GM23338 (cell line): ENCODE measurements at regions not wholly inside any gene's neighbourhood (a gene's known extent, or its start where the extent isn't known, plus 50 kb on each side); places are given as distances from the start of the nearest gene placed in this dataset.

Experiments
- ATAC-seq: fragments of 200-7000 bp; cut with Tn5 transposase; 3 replicates; pipeline ENCODE4 v1.9.1; 2020
- DNase-seq: peaks from one replicate; pipeline ENCODE4 v3.0.0-alpha.2; 2015; ENCODE audit warnings: low spot score
- H2AFZ ChIP-seq: fragments of 200-600 bp; sonication (generic); 2 replicates; pipeline ENCODE4 v1.8.0; 2016; ENCODE audit warnings: antibody characterized with exemption, mild to moderate bottlenecking, moderate library complexity
- H3F3A ChIP-seq: fragments of 200-600 bp; sonication (generic); replicated peaks from 2 replicates; pipeline ENCODE4 v1.8.0; 2017; ENCODE audit warnings: antibody characterized with exemption, mixed run types, low read depth
- H3K27ac ChIP-seq: fragments of 200-600 bp; sonication (generic); 2 replicates; pipeline ENCODE4 v1.6.1; 2016; ENCODE audit warnings: low read depth
- H3K27me3 ChIP-seq: fragments of 200-600 bp; sonication (generic); 2 replicates; pipeline ENCODE4 v1.8.0; 2016; ENCODE audit warnings: mild to moderate bottlenecking, mixed run types, moderate library complexity; ENCODE audit not compliant: insufficient read depth
- H3K36me3 ChIP-seq: fragments of 200-600 bp; sonication (generic); 2 replicates; pipeline ENCODE4 v1.8.0; 2016; ENCODE audit warnings: mild to moderate bottlenecking; ENCODE audit not compliant: insufficient read depth
- H3K4me1 ChIP-seq: fragments of 200-600 bp; sonication (generic); 2 replicates; pipeline ENCODE4 v1.8.0; 2016; ENCODE audit warnings: mild to moderate bottlenecking, moderate library complexity; ENCODE audit not compliant: insufficient read depth
- H3K4me2 ChIP-seq: fragments of 200-600 bp; sonication (generic); 2 replicates; pipeline ENCODE4 v1.7.1; 2017; ENCODE audit warnings: mixed run types
- H3K4me3 ChIP-seq: fragments of 200-600 bp; sonication (generic); 2 replicates; pipeline ENCODE4 v1.6.1; 2016; ENCODE audit warnings: mixed run types
- H3K79me2 ChIP-seq: fragments of 200-600 bp; sonication (generic); replicated peaks from 2 replicates; pipeline ENCODE4 v1.8.0; 2017; ENCODE audit warnings: mild to moderate bottlenecking; ENCODE audit not compliant: insufficient read depth
- H3K9me2 ChIP-seq: fragments of 200-600 bp; sonication (generic); 2 replicates; pipeline ENCODE4 v1.8.0; 2017; ENCODE audit not compliant: insufficient read depth
- H4K20me1 ChIP-seq: fragments of 200-600 bp; sonication (generic); replicated peaks from 2 replicates; pipeline ENCODE4 v1.8.0; 2017; ENCODE audit warnings: mild to moderate bottlenecking; ENCODE audit not compliant: insufficient read depth
- H3K27ac Mint-ChIP-seq: 2 replicates; pipeline ENCODE4 v1.8.0; 2020; ENCODE audit warnings: inconsistent platforms, mild to moderate bottlenecking, moderate library complexity, mixed read lengths
- H3K27me3 Mint-ChIP-seq: 3 replicates; pipeline ENCODE4 v1.8.0; 2022; ENCODE audit warnings: low read depth, mild to moderate bottlenecking, moderate library complexity, mixed read lengths, inconsistent platforms; ENCODE audit not compliant: insufficient read depth, poor library complexity
- H3K36me3 Mint-ChIP-seq: 3 replicates; pipeline ENCODE4 v1.8.0; 2021; ENCODE audit warnings: low read depth, mild to moderate bottlenecking, inconsistent platforms, moderate library complexity, mixed read lengths
- H3K4me1 Mint-ChIP-seq: 3 replicates; pipeline ENCODE4 v1.8.0; 2020; ENCODE audit warnings: mild to moderate bottlenecking, inconsistent platforms, mixed read lengths
- H3K4me3 Mint-ChIP-seq: 3 replicates; pipeline ENCODE4 v1.8.0; 2021; ENCODE audit warnings: moderate library complexity, mild to moderate bottlenecking, inconsistent platforms, mixed read lengths
- H3K9me3 Mint-ChIP-seq: 3 replicates; pipeline ENCODE4 v1.8.0; 2020; ENCODE audit warnings: moderate library complexity, mild to moderate bottlenecking, inconsistent platforms, mixed read lengths
- CREB1 ChIP-seq: fragments of 250-450 bp; sonication (Bioruptor Pico); IDR thresholded peaks from 2 replicates; pipeline ENCODE4 v1.5.0; 2020; ENCODE audit warnings: low read depth, mild to moderate bottlenecking, moderate library complexity
- EZH2 ChIP-seq: fragments of 200-600 bp; sonication (generic); IDR thresholded peaks from one replicate; pipeline ENCODE4 v1.8.0; 2017; ENCODE audit warnings: antibody characterized with exemption, mild to moderate bottlenecking, low read depth; ENCODE audit not compliant: unreplicated experiment
- EZH2phosphoT487 ChIP-seq: fragments of 200-600 bp; sonication (generic); IDR thresholded peaks from one replicate; pipeline ENCODE4 v1.8.1; 2018; ENCODE audit warnings: antibody characterized with exemption; ENCODE audit not compliant: unreplicated experiment
- JUNB ChIP-seq: IDR thresholded peaks from one replicate; pipeline ENCODE4 v1.6.1; 2016; ENCODE audit warnings: antibody characterized with exemption; ENCODE audit not compliant: unreplicated experiment
- NANOG ChIP-seq: IDR thresholded peaks from 2 replicates; pipeline ENCODE4 v1.6.1; 2016; ENCODE audit warnings: antibody characterized with exemption, borderline replicate concordance
- POLR2AphosphoS5 ChIP-seq: IDR thresholded peaks from 2 replicates; pipeline ENCODE4 v1.6.1; 2016; ENCODE audit warnings: antibody characterized with exemption, low read depth
- ZNF114 ChIP-seq: fragments of 250-450 bp; sonication (Bioruptor Pico); IDR thresholded peaks from 2 replicates; pipeline ENCODE4 v1.5.0; 2020; ENCODE audit warnings: mild to moderate bottlenecking, moderate library complexity
- ZNF331 ChIP-seq: fragments of 250-450 bp; sonication (Bioruptor Pico); IDR thresholded peaks from 2 replicates; pipeline ENCODE4 v1.5.0; 2020; ENCODE audit warnings: low read depth, mild to moderate bottlenecking, moderate library complexity
- TF ChIP-seq, protein P1 (sequence below): IDR thresholded peaks from 2 replicates; pipeline ENCODE4 v1.6.1; 2016; ENCODE audit warnings: antibody characterized with exemption
- TF ChIP-seq, protein P2 (sequence below): fragments of 250-450 bp; sonication (Bioruptor Pico); IDR thresholded peaks from 2 replicates; pipeline ENCODE4 v1.5.0; 2020; ENCODE audit warnings: mild to moderate bottlenecking, moderate library complexity

DNA sequence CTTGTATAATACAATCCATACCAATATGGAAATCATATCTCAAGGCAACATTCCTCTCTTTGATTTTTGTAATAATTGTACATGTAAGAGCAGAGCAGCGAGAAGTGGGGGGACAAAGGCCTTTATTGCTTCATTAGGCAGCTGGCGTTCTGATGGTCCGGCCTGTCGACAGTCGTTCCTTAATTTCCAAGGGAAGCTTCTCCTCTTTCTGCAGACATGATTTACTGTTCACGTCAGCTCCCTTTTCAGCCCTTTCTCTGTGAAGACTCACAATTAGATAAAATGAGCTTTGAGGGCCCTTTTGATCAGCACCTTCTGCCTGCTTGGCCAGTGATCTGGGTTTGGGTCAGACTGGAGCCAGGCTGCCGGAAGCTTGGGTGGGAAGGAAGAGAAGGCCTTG, 65.6 kb upstream of the CTBP2 start (continued):
- TF ChIP-seq, protein P1, sequence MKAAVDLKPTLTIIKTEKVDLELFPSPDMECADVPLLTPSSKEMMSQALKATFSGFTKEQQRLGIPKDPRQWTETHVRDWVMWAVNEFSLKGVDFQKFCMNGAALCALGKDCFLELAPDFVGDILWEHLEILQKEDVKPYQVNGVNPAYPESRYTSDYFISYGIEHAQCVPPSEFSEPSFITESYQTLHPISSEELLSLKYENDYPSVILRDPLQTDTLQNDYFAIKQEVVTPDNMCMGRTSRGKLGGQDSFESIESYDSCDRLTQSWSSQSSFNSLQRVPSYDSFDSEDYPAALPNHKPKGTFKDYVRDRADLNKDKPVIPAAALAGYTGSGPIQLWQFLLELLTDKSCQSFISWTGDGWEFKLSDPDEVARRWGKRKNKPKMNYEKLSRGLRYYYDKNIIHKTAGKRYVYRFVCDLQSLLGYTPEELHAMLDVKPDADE, result no peak
- TF ChIP-seq EZH2phosphoT487, result no peak
- TF ChIP-seq POLR2AphosphoS5, result no peak
- no peak for TF ChIP-seq EZH2
- no peak for TF ChIP-seq ZNF331 (CRISPR knock-in tag)

DNA sequence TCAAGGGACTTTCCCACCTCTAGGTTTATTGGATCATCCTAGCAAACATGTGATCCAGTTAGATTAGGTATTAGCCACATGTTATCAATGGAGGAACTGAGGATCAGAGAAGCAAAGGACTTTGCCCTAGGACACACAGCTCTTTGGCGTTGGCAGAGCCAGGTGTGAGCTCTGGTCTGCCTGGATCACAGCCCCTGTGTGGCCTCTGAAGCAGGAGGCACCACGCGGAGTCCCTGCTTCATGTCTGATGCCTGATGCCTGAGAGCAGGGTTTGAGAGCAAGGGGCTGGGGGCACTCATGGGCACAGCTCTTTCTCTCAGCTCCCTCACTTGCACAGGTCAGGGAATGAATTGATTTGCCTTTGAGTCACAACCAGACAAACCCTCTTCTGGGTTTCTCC, 64.7 kb upstream of the CTBP2 start:
- Histone ChIP-seq H3F3A (no peaks in the 10 kb centered on the region), H3K36me3 (no peaks in the 10 kb centered on the region), H4K20me1 (no peaks in the 10 kb centered on the region), H3K4me1 (peaks cover 3% of the 10 kb centered on the region; the same call in 1 of the 2 replicates), H2AFZ (no peak overlapping the region), H3K79me2 (no peaks in the 10 kb centered on the region), H3K4me2 (no peak overlapping the region), H3K9me2 (no peaks in the 10 kb centered on the region), H3K4me3 (no peak overlapping the region), H3K27ac (no peak overlapping the region), H3K27me3 (no peaks in the 10 kb centered on the region)
- ATAC-seq, result no peak
- H3K27ac Mint-ChIP-seq, result no peak overlapping the region
- no peaks in the 10 kb centered on the region for H3K36me3 Mint-ChIP-seq
- H3K27me3 Mint-ChIP-seq, result peaks cover 10% of the 10 kb centered on the region
- DNase-seq, result peak; percentile 18
- H3K4me3 Mint-ChIP-seq, result no peak overlapping the region
- H3K4me1 Mint-ChIP-seq, result peaks cover 16% of the 10 kb centered on the region
- no peak for TF ChIP-seq EZH2
- no peaks in the 10 kb centered on the region for H3K9me3 Mint-ChIP-seq

DNA sequence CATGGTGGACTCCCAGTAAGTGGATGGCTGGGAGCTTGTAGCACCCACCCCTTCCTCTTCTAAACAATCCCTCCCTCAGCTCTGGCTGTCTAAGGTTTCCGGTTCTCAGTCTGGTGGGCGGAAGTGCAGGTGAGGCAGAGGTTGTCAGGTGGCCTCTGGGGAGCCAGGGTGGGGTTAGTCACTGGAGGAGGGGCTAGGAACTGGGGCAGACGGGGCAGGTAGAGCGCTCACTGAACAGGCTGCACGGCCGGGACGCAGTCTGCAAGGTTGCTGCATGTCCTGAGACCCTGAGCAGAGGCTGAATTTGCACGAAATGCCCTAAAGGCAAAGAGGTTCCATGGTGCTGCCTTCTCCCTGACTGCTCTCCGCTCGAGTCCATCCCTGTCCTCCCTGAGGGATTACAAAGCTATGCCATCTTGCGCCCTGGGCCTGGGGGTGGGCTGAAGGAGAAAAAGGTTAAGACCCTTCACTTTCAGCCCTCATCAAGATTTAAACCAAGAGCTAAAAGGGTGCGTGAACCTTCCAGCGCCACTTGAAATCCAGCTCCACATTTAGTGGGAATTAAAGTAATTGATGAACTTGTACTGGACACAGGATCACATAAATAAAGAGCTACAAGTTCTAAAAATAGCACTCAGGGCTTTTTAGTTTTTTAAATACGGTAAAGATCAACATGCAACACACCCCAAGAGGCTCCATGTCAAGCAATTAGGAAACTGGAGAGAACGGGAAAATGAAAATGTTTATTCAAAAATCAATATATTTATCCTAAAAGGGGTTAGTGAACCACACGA, 62.3 kb upstream of the CTBP2 start:
- Histone ChIP-seq H3K79me2 (no peaks in the 10 kb centered on the region), H3K27me3 (no peaks in the 10 kb centered on the region), H4K20me1 (no peaks in the 10 kb centered on the region), H3K4me3 (no peak overlapping the region), H3K4me1 (no peaks in the 10 kb centered on the region; the same call in 1 of the 2 replicates), H3K9me2 (0 out of 2 replicates have a peak, but pooled peaks cover 2% of the 10 kb centered on the region), H2AFZ (peak overlapping the region; percentile 63; the same call in 1 of the 2 replicates), H3K36me3 (no peaks in the 10 kb centered on the region), H3K27ac (no peak overlapping the region), H3K4me2 (no peak overlapping the region), H3F3A (no peaks in the 10 kb centered on the region)
- Mint-ChIP-seq H3K4me1 (peaks cover 18% of the 10 kb centered on the region), H3K27me3 (peaks cover 11% of the 10 kb centered on the region), H3K4me3 (no peak overlapping the region), H3K36me3 (no peaks in the 10 kb centered on the region), H3K27ac (no peak overlapping the region), H3K9me3 (no peaks in the 10 kb centered on the region)
- ATAC-seq (peak; percentile 54), DNase-seq (no peak)
- TF ChIP-seq ZNF114, result no peak
- TF ChIP-seq CREB1, result no peak
- TF ChIP-seq, protein P2, sequence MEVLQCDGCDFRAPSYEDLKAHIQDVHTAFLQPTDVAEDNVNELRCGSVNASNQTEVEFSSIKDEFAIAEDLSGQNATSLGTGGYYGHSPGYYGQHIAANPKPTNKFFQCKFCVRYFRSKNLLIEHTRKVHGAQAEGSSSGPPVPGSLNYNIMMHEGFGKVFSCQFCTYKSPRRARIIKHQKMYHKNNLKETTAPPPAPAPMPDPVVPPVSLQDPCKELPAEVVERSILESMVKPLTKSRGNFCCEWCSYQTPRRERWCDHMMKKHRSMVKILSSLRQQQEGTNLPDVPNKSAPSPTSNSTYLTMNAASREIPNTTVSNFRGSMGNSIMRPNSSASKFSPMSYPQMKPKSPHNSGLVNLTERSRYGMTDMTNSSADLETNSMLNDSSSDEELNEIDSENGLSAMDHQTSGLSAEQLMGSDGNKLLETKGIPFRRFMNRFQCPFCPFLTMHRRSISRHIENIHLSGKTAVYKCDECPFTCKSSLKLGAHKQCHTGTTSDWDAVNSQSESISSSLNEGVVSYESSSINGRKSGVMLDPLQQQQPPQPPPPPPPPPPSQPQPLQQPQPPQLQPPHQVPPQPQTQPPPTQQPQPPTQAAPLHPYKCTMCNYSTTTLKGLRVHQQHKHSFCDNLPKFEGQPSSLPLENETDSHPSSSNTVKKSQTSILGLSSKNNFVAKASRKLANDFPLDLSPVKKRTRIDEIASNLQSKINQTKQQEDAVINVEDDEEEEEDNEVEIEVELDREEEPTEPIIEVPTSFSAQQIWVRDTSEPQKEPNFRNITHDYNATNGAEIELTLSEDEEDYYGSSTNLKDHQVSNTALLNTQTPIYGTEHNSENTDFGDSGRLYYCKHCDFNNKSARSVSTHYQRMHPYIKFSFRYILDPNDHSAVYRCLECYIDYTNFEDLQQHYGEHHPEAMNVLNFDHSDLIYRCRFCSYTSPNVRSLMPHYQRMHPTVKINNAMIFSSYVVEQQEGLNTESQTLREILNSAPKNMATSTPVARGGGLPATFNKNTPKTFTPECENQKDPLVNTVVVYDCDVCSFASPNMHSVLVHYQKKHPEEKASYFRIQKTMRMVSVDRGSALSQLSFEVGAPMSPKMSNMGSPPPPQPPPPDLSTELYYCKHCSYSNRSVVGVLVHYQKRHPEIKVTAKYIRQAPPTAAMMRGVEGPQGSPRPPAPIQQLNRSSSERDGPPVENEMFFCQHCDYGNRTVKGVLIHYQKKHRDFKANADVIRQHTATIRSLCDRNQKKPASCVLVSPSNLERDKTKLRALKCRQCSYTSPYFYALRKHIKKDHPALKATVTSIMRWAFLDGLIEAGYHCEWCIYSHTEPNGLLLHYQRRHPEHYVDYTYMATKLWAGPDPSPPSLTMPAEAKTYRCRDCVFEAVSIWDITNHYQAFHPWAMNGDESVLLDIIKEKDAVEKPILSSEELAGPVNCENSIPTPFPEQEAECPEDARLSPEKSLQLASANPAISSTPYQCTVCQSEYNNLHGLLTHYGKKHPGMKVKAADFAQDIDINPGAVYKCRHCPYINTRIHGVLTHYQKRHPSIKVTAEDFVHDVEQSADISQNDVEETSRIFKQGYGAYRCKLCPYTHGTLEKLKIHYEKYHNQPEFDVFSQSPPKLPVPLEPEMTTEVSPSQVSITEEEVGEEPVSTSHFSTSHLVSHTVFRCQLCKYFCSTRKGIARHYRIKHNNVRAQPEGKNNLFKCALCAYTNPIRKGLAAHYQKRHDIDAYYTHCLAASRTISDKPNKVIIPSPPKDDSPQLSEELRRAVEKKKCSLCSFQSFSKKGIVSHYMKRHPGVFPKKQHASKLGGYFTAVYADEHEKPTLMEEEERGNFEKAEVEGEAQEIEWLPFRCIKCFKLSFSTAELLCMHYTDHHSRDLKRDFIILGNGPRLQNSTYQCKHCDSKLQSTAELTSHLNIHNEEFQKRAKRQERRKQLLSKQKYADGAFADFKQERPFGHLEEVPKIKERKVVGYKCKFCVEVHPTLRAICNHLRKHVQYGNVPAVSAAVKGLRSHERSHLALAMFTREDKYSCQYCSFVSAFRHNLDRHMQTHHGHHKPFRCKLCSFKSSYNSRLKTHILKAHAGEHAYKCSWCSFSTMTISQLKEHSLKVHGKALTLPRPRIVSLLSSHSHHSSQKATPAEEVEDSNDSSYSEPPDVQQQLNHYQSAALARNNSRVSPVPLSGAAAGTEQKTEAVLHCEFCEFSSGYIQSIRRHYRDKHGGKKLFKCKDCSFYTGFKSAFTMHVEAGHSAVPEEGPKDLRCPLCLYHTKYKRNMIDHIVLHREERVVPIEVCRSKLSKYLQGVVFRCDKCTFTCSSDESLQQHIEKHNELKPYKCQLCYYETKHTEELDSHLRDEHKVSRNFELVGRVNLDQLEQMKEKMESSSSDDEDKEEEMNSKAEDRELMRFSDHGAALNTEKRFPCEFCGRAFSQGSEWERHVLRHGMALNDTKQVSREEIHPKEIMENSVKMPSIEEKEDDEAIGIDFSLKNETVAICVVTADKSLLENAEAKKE (CRISPR knock-in tag), result no peak
- no peak for TF ChIP-seq ZNF331 (CRISPR knock-in tag)
- no peak for TF ChIP-seq NANOG
- no peak for TF ChIP-seq JUNB
- TF ChIP-seq POLR2AphosphoS5, result no peak
